Activated naive CD4-positive, alpha-beta T cell treated with anti-CD3 and anti-CD28 coated beads, Interleukin-2, amount 10 ng/mL, durations not matched to agents 7 days and 5 days (primary cell): ENCODE measurements at regions not wholly inside any gene's neighbourhood (a gene's known extent, or its start where the extent isn't known, plus 50 kb on each side); places are given as distances from the start of the nearest gene placed in this dataset.

ENCODE experiments used
- CTCF ChIA-PET: fragments of 350-600 bp; sonication (Branson Sonifier 250); formaldehyde crosslinking; loops from one replicate; lab custom pipeline; 2021; ENCODE audit warnings: antibody characterized with exemption; lab: Charles Lee
- DNase-seq: peaks from one replicate; pipeline ENCODE4 v3.0.0-alpha.2; 2020
- H3K27ac Mint-ChIP-seq: one replicate; pipeline ENCODE4 v1.8.0; 2021; ENCODE audit warnings: mild to moderate bottlenecking, moderate library complexity, mixed read lengths
- H3K27me3 Mint-ChIP-seq: one replicate; pipeline ENCODE4 v1.8.0; 2021; ENCODE audit warnings: mild to moderate bottlenecking, mixed read lengths
- H3K36me3 Mint-ChIP-seq: one replicate; pipeline ENCODE4 v1.8.0; 2021; ENCODE audit warnings: mixed read lengths
- H3K4me1 Mint-ChIP-seq: one replicate; pipeline ENCODE4 v1.8.0; 2021; ENCODE audit warnings: mixed read lengths
- H3K4me3 Mint-ChIP-seq: one replicate; pipeline ENCODE4 v1.8.0; 2021; ENCODE audit warnings: mild to moderate bottlenecking, moderate library complexity, mixed read lengths
- H3K9me3 Mint-ChIP-seq: one replicate; pipeline ENCODE4 v1.8.0; 2021; ENCODE audit warnings: mixed read lengths

- no peak overlapping the region for H3K27ac Mint-ChIP-seq
- CTCF ChIA-PET: no interaction called here
- DNase-seq: no peak
- peaks cover 6% of the 10 kb centered on the region for H3K9me3 Mint-ChIP-seq
- H3K27me3 Mint-ChIP-seq: no peaks in the 10 kb centered on the region
- peaks cover 7% of the 10 kb centered on the region for H3K4me1 Mint-ChIP-seq
- H3K36me3 Mint-ChIP-seq: no peaks in the 10 kb centered on the region
- no peak overlapping the region for H3K4me3 Mint-ChIP-seq
Measured at GRCh38 chr12:126510630-126511029, 1445.4 kb downstream of the AACS start.

- peaks cover 2% of the 10 kb centered on the region for H3K9me3 Mint-ChIP-seq
- CTCF ChIA-PET: no interaction called here
- H3K4me1 Mint-ChIP-seq: no peaks in the 10 kb centered on the region
- no peaks in the 10 kb centered on the region for H3K27me3 Mint-ChIP-seq
- no peak overlapping the region for H3K27ac Mint-ChIP-seq
- DNase-seq: no peak
- no peak overlapping the region for H3K4me3 Mint-ChIP-seq
- no peaks in the 10 kb centered on the region for H3K36me3 Mint-ChIP-seq
Measured at GRCh38 chr12:126512916-126513913, 1448.0 kb downstream of the AACS start.

- H3K27me3 Mint-ChIP-seq: no peaks in the 10 kb centered on the region
- no peak overlapping the region for H3K27ac Mint-ChIP-seq
- DNase-seq: no peak
- H3K4me1 Mint-ChIP-seq: no peaks in the 10 kb centered on the region
- no peaks in the 10 kb centered on the region for H3K9me3 Mint-ChIP-seq
- H3K36me3 Mint-ChIP-seq: no peaks in the 10 kb centered on the region
- CTCF ChIA-PET: no interaction called here
- no peak overlapping the region for H3K4me3 Mint-ChIP-seq
Measured at GRCh38 chr12:126518596-126519200, 1453.5 kb downstream of the AACS start.

GRCh38 chr12:126519833-126520232, 1454.6 kb downstream of the AACS start:
- DNase-seq: no peak
- Mint-ChIP-seq H3K4me1 (no peaks in the 10 kb centered on the region), H3K9me3 (no peaks in the 10 kb centered on the region), H3K4me3 (no peak overlapping the region), H3K27ac (no peak overlapping the region), H3K36me3 (no peaks in the 10 kb centered on the region), H3K27me3 (no peaks in the 10 kb centered on the region)
- CTCF ChIA-PET: no interaction called here

- CTCF ChIA-PET: no interaction called here
- no peak overlapping the region for H3K4me3 Mint-ChIP-seq
Measured at GRCh38 chr12:126523891-126524290, 1458.7 kb downstream of the AACS start.

GRCh38 chr12:126534495-126534894, 1469.3 kb downstream of the AACS start:
- H3K27me3 Mint-ChIP-seq: no peaks in the 10 kb centered on the region
- DNase-seq: no peak
- no peak overlapping the region for H3K4me3 Mint-ChIP-seq
- no peaks in the 10 kb centered on the region for H3K4me1 Mint-ChIP-seq
- no peaks in the 10 kb centered on the region for H3K36me3 Mint-ChIP-seq
- CTCF ChIA-PET: no interaction called here
- H3K9me3 Mint-ChIP-seq: peaks cover 2% of the 10 kb centered on the region
- H3K27ac Mint-ChIP-seq: no peak overlapping the region

More at GRCh38 chr12:126523891-126524290, 1458.7 kb downstream of the AACS start:
- no peaks in the 10 kb centered on the region for H3K4me1 Mint-ChIP-seq
- no peaks in the 10 kb centered on the region for H3K9me3 Mint-ChIP-seq
- H3K36me3 Mint-ChIP-seq: no peaks in the 10 kb centered on the region
- no peak for DNase-seq
- no peak overlapping the region for H3K27ac Mint-ChIP-seq
- H3K27me3 Mint-ChIP-seq: no peaks in the 10 kb centered on the region

GRCh38 chr12:126534942-126535341, 1469.7 kb downstream of the AACS start:
- no peaks in the 10 kb centered on the region for H3K27me3 Mint-ChIP-seq
- DNase-seq: no peak
- no peaks in the 10 kb centered on the region for H3K4me1 Mint-ChIP-seq
- H3K36me3 Mint-ChIP-seq: no peaks in the 10 kb centered on the region
- H3K4me3 Mint-ChIP-seq: no peak overlapping the region
- H3K27ac Mint-ChIP-seq: no peak overlapping the region
- CTCF ChIA-PET: no interaction called here
- peaks cover 2% of the 10 kb centered on the region for H3K9me3 Mint-ChIP-seq

- H3K9me3 Mint-ChIP-seq: peaks cover 2% of the 10 kb centered on the region
- DNase-seq: no peak
- H3K27me3 Mint-ChIP-seq: no peaks in the 10 kb centered on the region
- CTCF ChIA-PET: no interaction called here
- H3K27ac Mint-ChIP-seq: no peak overlapping the region
- no peaks in the 10 kb centered on the region for H3K4me1 Mint-ChIP-seq
- no peak overlapping the region for H3K4me3 Mint-ChIP-seq
- H3K36me3 Mint-ChIP-seq: no peaks in the 10 kb centered on the region
Measured at GRCh38 chr12:126535971-126536370, 1470.7 kb downstream of the AACS start.

- H3K4me1 Mint-ChIP-seq: no peaks in the 10 kb centered on the region
- H3K27me3 Mint-ChIP-seq: no peaks in the 10 kb centered on the region
- H3K27ac Mint-ChIP-seq: no peak overlapping the region
- no peaks in the 10 kb centered on the region for H3K36me3 Mint-ChIP-seq
- peaks cover 2% of the 10 kb centered on the region for H3K9me3 Mint-ChIP-seq
- DNase-seq: no peak
- no peak overlapping the region for H3K4me3 Mint-ChIP-seq
- CTCF ChIA-PET: no interaction called here
Measured at GRCh38 chr12:126537961-126538530, 1472.8 kb downstream of the AACS start.

GRCh38 chr12:126538888-126539287, 1473.7 kb downstream of the AACS start:
- DNase-seq: no peak
- Mint-ChIP-seq H3K4me3 (no peak overlapping the region), H3K27ac (no peak overlapping the region), H3K36me3 (no peaks in the 10 kb centered on the region), H3K4me1 (no peaks in the 10 kb centered on the region), H3K9me3 (peaks cover 2% of the 10 kb centered on the region), H3K27me3 (no peaks in the 10 kb centered on the region)
- CTCF ChIA-PET: no interaction called here

GRCh38 chr12:126545411-126545810, 1480.2 kb downstream of the AACS start:
- Mint-ChIP-seq H3K9me3 (peaks cover 7% of the 10 kb centered on the region), H3K27ac (no peak overlapping the region), H3K27me3 (no peaks in the 10 kb centered on the region), H3K36me3 (no peaks in the 10 kb centered on the region), H3K4me1 (peaks cover 4% of the 10 kb centered on the region), H3K4me3 (no peak overlapping the region)
- CTCF ChIA-PET: no interaction called here
- DNase-seq: no peak

GRCh38 chr12:126547905-126548304, 1482.7 kb downstream of the AACS start:
- no peaks in the 10 kb centered on the region for H3K27me3 Mint-ChIP-seq
- no peak overlapping the region for H3K27ac Mint-ChIP-seq
- CTCF ChIA-PET: no interaction called here
- DNase-seq: no peak
- H3K4me3 Mint-ChIP-seq: no peak overlapping the region
- no peaks in the 10 kb centered on the region for H3K36me3 Mint-ChIP-seq
- H3K9me3 Mint-ChIP-seq: peaks cover 7% of the 10 kb centered on the region
- peaks cover 4% of the 10 kb centered on the region for H3K4me1 Mint-ChIP-seq

GRCh38 chr12:126551869-126552268, 1486.6 kb downstream of the AACS start:
- CTCF ChIA-PET: no interaction called here
- Mint-ChIP-seq H3K4me1 (peaks cover 4% of the 10 kb centered on the region), H3K36me3 (no peaks in the 10 kb centered on the region), H3K4me3 (no peak overlapping the region), H3K9me3 (peaks cover 11% of the 10 kb centered on the region), H3K27me3 (no peaks in the 10 kb centered on the region), H3K27ac (no peak overlapping the region)
- no peak for DNase-seq

- Mint-ChIP-seq H3K36me3 (no peaks in the 10 kb centered on the region), H3K4me1 (no peaks in the 10 kb centered on the region), H3K4me3 (no peak overlapping the region), H3K27me3 (no peaks in the 10 kb centered on the region), H3K27ac (no peak overlapping the region), H3K9me3 (peaks cover 8% of the 10 kb centered on the region)
- CTCF ChIA-PET: no interaction called here
- DNase-seq: no peak
Measured at GRCh38 chr12:126554625-126555024, 1489.4 kb downstream of the AACS start.
